ENCODE measurements at regions not wholly inside any gene's neighbourhood (a gene's known extent, or its start where the extent isn't known, plus 50 kb on each side); places are given as distances from the start of the nearest gene placed in this dataset. TPM values are rescaled to one million over a fixed set of nuclear protein-coding genes. Genes with fewer than 3 reads are reported as not detected.

GRCh38 chr7:69545175-69545574, 53.1 kb upstream of the AUTS2 start:
- Histone ChIP-seq H3K27ac (ENCODE audit: low read depth, low read length) (no peak overlapping the region), H3K9me3 (ENCODE audit: low read depth, low read length) (no peaks in the 10 kb centered on the region), H3K4me1 (ENCODE audit: insufficient read depth, low read length) (no peaks in the 10 kb centered on the region), H2AFZ (ENCODE audit: low read length) (no peak overlapping the region), H3K4me2 (ENCODE audit: insufficient read depth, low read length) (no peak overlapping the region), H3K79me2 (ENCODE audit: insufficient read depth, low read length) (no peaks in the 10 kb centered on the region), H3K36me3 (ENCODE audit: insufficient read depth, low read length) (no peaks in the 10 kb centered on the region), H4K20me1 (ENCODE audit: insufficient read depth, low read length) (no peaks in the 10 kb centered on the region), H3K4me3 (ENCODE audit: insufficient read depth, low read length) (no peak overlapping the region), H3K27me3 (ENCODE audit: insufficient read depth, low read length) (no peaks in the 10 kb centered on the region)
- DNase-seq (ENCODE audit: insufficient read length, low spot score, missing footprints) = no peak
- TF ChIP-seq CTCF (IDR thresholded peaks at IDR 0.05; ENCODE audit: extremely low read depth, low read depth, low read length) = no peak

Small RNA genes lying in the stretch of these regions (small RNA-seq; reads per million reads assigned to genes)
- gene MTATP6P21 (not detected), gene RF00019 (not detected), gene RNA5SP231 (not detected), gene RNU6-229P (not detected), gene RNU6-832P (not detected)

Data from osteoblast (primary cell).